T-helper 1 cell treated with Interleukin-12 subunit alpha and Interleukin-12 subunit beta and Interleukin-4 antibody, amounts not matched to agents 30 μg/mL and 1 μg/mL, for 36 hours (primary cell): ENCODE measurements at regions not wholly inside any gene's neighbourhood (a gene's known extent, or its start where the extent isn't known, plus 50 kb on each side); places are given as distances from the start of the nearest gene placed in this dataset.

Experiments
- H3K27ac Mint-ChIP-seq: one replicate; pipeline ENCODE4 v1.8.0; 2021; ENCODE audit warnings: mild to moderate bottlenecking, mixed read lengths
- H3K27me3 Mint-ChIP-seq: one replicate; pipeline ENCODE4 v1.8.0; 2021; ENCODE audit warnings: low read depth, mixed read lengths
- H3K36me3 Mint-ChIP-seq: one replicate; pipeline ENCODE4 v1.8.0; 2021; ENCODE audit warnings: low read depth, mixed read lengths
- H3K4me1 Mint-ChIP-seq: one replicate; pipeline ENCODE4 v1.8.0; 2021; ENCODE audit warnings: low read depth, mixed read lengths
- H3K4me3 Mint-ChIP-seq: one replicate; pipeline ENCODE4 v1.8.0; 2021; ENCODE audit warnings: mild to moderate bottlenecking, moderate library complexity, mixed read lengths
- H3K9me3 Mint-ChIP-seq: one replicate; pipeline ENCODE4 v1.8.0; 2021; ENCODE audit warnings: mixed read lengths

- Mint-ChIP-seq H3K27me3 (no peaks in the 10 kb centered on the region), H3K36me3 (no peaks in the 10 kb centered on the region), H3K27ac (no peak overlapping the region), H3K4me1 (no peaks in the 10 kb centered on the region), H3K9me3 (peaks cover 32% of the 10 kb centered on the region), H3K4me3 (no peak overlapping the region)
Observed at GRCh38 chr14:40282196-40282595, 850.0 kb upstream of the FBXO33 start.

- Mint-ChIP-seq H3K27ac (no peak overlapping the region), H3K4me1 (no peaks in the 10 kb centered on the region), H3K27me3 (no peaks in the 10 kb centered on the region), H3K36me3 (no peaks in the 10 kb centered on the region), H3K9me3 (peaks cover 24% of the 10 kb centered on the region), H3K4me3 (no peak overlapping the region)
Observed at GRCh38 chr14:40280652-40281051, 848.4 kb upstream of the FBXO33 start.

- Mint-ChIP-seq H3K4me1 (no peaks in the 10 kb centered on the region), H3K27me3 (no peaks in the 10 kb centered on the region), H3K36me3 (no peaks in the 10 kb centered on the region), H3K4me3 (no peak overlapping the region), H3K9me3 (peaks cover 14% of the 10 kb centered on the region), H3K27ac (no peak overlapping the region)
Observed at GRCh38 chr14:40273417-40273816, 841.2 kb upstream of the FBXO33 start.

GRCh38 chr14:40271480-40271879, 839.2 kb upstream of the FBXO33 start:
- no peaks in the 10 kb centered on the region for H3K27me3 Mint-ChIP-seq
- H3K27ac Mint-ChIP-seq: no peak overlapping the region
- no peaks in the 10 kb centered on the region for H3K4me1 Mint-ChIP-seq
- no peaks in the 10 kb centered on the region for H3K36me3 Mint-ChIP-seq
- H3K9me3 Mint-ChIP-seq: peaks cover 9% of the 10 kb centered on the region
- H3K4me3 Mint-ChIP-seq: no peak overlapping the region

GRCh38 chr14:40269436-40269835, 837.2 kb upstream of the FBXO33 start:
- H3K4me3 Mint-ChIP-seq: no peak overlapping the region
- H3K27me3 Mint-ChIP-seq: no peaks in the 10 kb centered on the region
- H3K36me3 Mint-ChIP-seq: no peaks in the 10 kb centered on the region
- peaks cover 7% of the 10 kb centered on the region for H3K9me3 Mint-ChIP-seq
- no peak overlapping the region for H3K27ac Mint-ChIP-seq
- no peaks in the 10 kb centered on the region for H3K4me1 Mint-ChIP-seq

GRCh38 chr14:40268236-40268635, 836.0 kb upstream of the FBXO33 start:
- H3K27me3 Mint-ChIP-seq: no peaks in the 10 kb centered on the region
- peaks cover 8% of the 10 kb centered on the region for H3K9me3 Mint-ChIP-seq
- H3K4me1 Mint-ChIP-seq: no peaks in the 10 kb centered on the region
- H3K4me3 Mint-ChIP-seq: no peak overlapping the region
- H3K36me3 Mint-ChIP-seq: no peaks in the 10 kb centered on the region
- H3K27ac Mint-ChIP-seq: no peak overlapping the region

- Mint-ChIP-seq H3K9me3 (peaks cover 8% of the 10 kb centered on the region), H3K27ac (no peak overlapping the region), H3K27me3 (no peaks in the 10 kb centered on the region), H3K36me3 (no peaks in the 10 kb centered on the region), H3K4me1 (no peaks in the 10 kb centered on the region), H3K4me3 (no peak overlapping the region)
Observed at GRCh38 chr14:40265096-40265495, 832.9 kb upstream of the FBXO33 start.

- Mint-ChIP-seq H3K4me3 (no peak overlapping the region), H3K27ac (no peak overlapping the region), H3K36me3 (no peaks in the 10 kb centered on the region), H3K27me3 (no peaks in the 10 kb centered on the region), H3K4me1 (no peaks in the 10 kb centered on the region), H3K9me3 (peaks cover 3% of the 10 kb centered on the region)
Observed at GRCh38 chr14:40252817-40253447, 820.7 kb upstream of the FBXO33 start.

- no peak overlapping the region for H3K4me3 Mint-ChIP-seq
- no peaks in the 10 kb centered on the region for H3K4me1 Mint-ChIP-seq
- H3K9me3 Mint-ChIP-seq: peaks cover 10% of the 10 kb centered on the region
- H3K27me3 Mint-ChIP-seq: no peaks in the 10 kb centered on the region
- no peaks in the 10 kb centered on the region for H3K36me3 Mint-ChIP-seq
- no peak overlapping the region for H3K27ac Mint-ChIP-seq
Observed at GRCh38 chr14:40248671-40249070, 816.4 kb upstream of the FBXO33 start.

- H3K27me3 Mint-ChIP-seq: no peaks in the 10 kb centered on the region
- H3K36me3 Mint-ChIP-seq: no peaks in the 10 kb centered on the region
- no peak overlapping the region for H3K4me3 Mint-ChIP-seq
- peaks cover 13% of the 10 kb centered on the region for H3K9me3 Mint-ChIP-seq
- no peaks in the 10 kb centered on the region for H3K4me1 Mint-ChIP-seq
- no peak overlapping the region for H3K27ac Mint-ChIP-seq
Observed at GRCh38 chr14:40240245-40240859, 808.1 kb upstream of the FBXO33 start.

- Mint-ChIP-seq H3K4me3 (no peak overlapping the region), H3K4me1 (no peaks in the 10 kb centered on the region), H3K27me3 (no peaks in the 10 kb centered on the region), H3K27ac (no peak overlapping the region), H3K36me3 (no peaks in the 10 kb centered on the region), H3K9me3 (peaks cover 16% of the 10 kb centered on the region)
Observed at GRCh38 chr14:40232302-40232701, 800.1 kb upstream of the FBXO33 start.

- Mint-ChIP-seq H3K27ac (no peak overlapping the region), H3K4me1 (no peaks in the 10 kb centered on the region), H3K27me3 (no peaks in the 10 kb centered on the region), H3K36me3 (no peaks in the 10 kb centered on the region), H3K4me3 (no peak overlapping the region), H3K9me3 (peaks cover 17% of the 10 kb centered on the region)
Observed at GRCh38 chr14:40229676-40230075, 797.4 kb upstream of the FBXO33 start.

- Mint-ChIP-seq H3K36me3 (no peaks in the 10 kb centered on the region), H3K9me3 (peaks cover 14% of the 10 kb centered on the region), H3K4me1 (no peaks in the 10 kb centered on the region), H3K4me3 (no peak overlapping the region), H3K27me3 (no peaks in the 10 kb centered on the region), H3K27ac (no peak overlapping the region)
Observed at GRCh38 chr14:40222996-40223395, 790.8 kb upstream of the FBXO33 start.

GRCh38 chr14:40221428-40221827, 789.2 kb upstream of the FBXO33 start:
- Mint-ChIP-seq H3K27ac (no peak overlapping the region), H3K4me3 (no peak overlapping the region), H3K4me1 (no peaks in the 10 kb centered on the region), H3K9me3 (peaks cover 9% of the 10 kb centered on the region), H3K36me3 (no peaks in the 10 kb centered on the region), H3K27me3 (no peaks in the 10 kb centered on the region)

- Mint-ChIP-seq H3K27ac (no peak overlapping the region), H3K36me3 (no peaks in the 10 kb centered on the region), H3K9me3 (peaks cover 12% of the 10 kb centered on the region), H3K4me1 (no peaks in the 10 kb centered on the region), H3K4me3 (no peak overlapping the region), H3K27me3 (no peaks in the 10 kb centered on the region)
Observed at GRCh38 chr14:40219032-40219431, 786.8 kb upstream of the FBXO33 start.
